GM23338 (cell line): ENCODE measurements at regions not wholly inside any gene's neighbourhood (a gene's known extent, or its start where the extent isn't known, plus 50 kb on each side); places are given as distances from the start of the nearest gene placed in this dataset.

Experiments used
- ATAC-seq: fragments of 200-7000 bp; cut with Tn5 transposase; 3 replicates; pipeline ENCODE4 v1.9.1; 2020
- DNase-seq: peaks from one replicate; pipeline ENCODE4 v3.0.0-alpha.2; 2015; ENCODE audit warnings: low spot score
- H2AFZ ChIP-seq: fragments of 200-600 bp; sonication (generic); 2 replicates; pipeline ENCODE4 v1.8.0; 2016; ENCODE audit warnings: antibody characterized with exemption, mild to moderate bottlenecking, moderate library complexity
- H3F3A ChIP-seq: fragments of 200-600 bp; sonication (generic); replicated peaks from 2 replicates; pipeline ENCODE4 v1.8.0; 2017; ENCODE audit warnings: antibody characterized with exemption, mixed run types, low read depth
- H3K27ac ChIP-seq: fragments of 200-600 bp; sonication (generic); 2 replicates; pipeline ENCODE4 v1.6.1; 2016; ENCODE audit warnings: low read depth
- H3K27me3 ChIP-seq: fragments of 200-600 bp; sonication (generic); 2 replicates; pipeline ENCODE4 v1.8.0; 2016; ENCODE audit warnings: mild to moderate bottlenecking, mixed run types, moderate library complexity; ENCODE audit not compliant: insufficient read depth
- H3K36me3 ChIP-seq: fragments of 200-600 bp; sonication (generic); 2 replicates; pipeline ENCODE4 v1.8.0; 2016; ENCODE audit warnings: mild to moderate bottlenecking; ENCODE audit not compliant: insufficient read depth
- H3K4me1 ChIP-seq: fragments of 200-600 bp; sonication (generic); 2 replicates; pipeline ENCODE4 v1.8.0; 2016; ENCODE audit warnings: mild to moderate bottlenecking, moderate library complexity; ENCODE audit not compliant: insufficient read depth
- H3K4me2 ChIP-seq: fragments of 200-600 bp; sonication (generic); 2 replicates; pipeline ENCODE4 v1.7.1; 2017; ENCODE audit warnings: mixed run types
- H3K4me3 ChIP-seq: fragments of 200-600 bp; sonication (generic); 2 replicates; pipeline ENCODE4 v1.6.1; 2016; ENCODE audit warnings: mixed run types
- H3K79me2 ChIP-seq: fragments of 200-600 bp; sonication (generic); replicated peaks from 2 replicates; pipeline ENCODE4 v1.8.0; 2017; ENCODE audit warnings: mild to moderate bottlenecking; ENCODE audit not compliant: insufficient read depth
- H3K9me2 ChIP-seq: fragments of 200-600 bp; sonication (generic); 2 replicates; pipeline ENCODE4 v1.8.0; 2017; ENCODE audit not compliant: insufficient read depth
- H4K20me1 ChIP-seq: fragments of 200-600 bp; sonication (generic); replicated peaks from 2 replicates; pipeline ENCODE4 v1.8.0; 2017; ENCODE audit warnings: mild to moderate bottlenecking; ENCODE audit not compliant: insufficient read depth
- H3K27ac Mint-ChIP-seq: 2 replicates; pipeline ENCODE4 v1.8.0; 2020; ENCODE audit warnings: inconsistent platforms, mild to moderate bottlenecking, moderate library complexity, mixed read lengths
- H3K27me3 Mint-ChIP-seq: 3 replicates; pipeline ENCODE4 v1.8.0; 2022; ENCODE audit warnings: low read depth, mild to moderate bottlenecking, moderate library complexity, mixed read lengths, inconsistent platforms; ENCODE audit not compliant: insufficient read depth, poor library complexity
- H3K36me3 Mint-ChIP-seq: 3 replicates; pipeline ENCODE4 v1.8.0; 2021; ENCODE audit warnings: low read depth, mild to moderate bottlenecking, inconsistent platforms, moderate library complexity, mixed read lengths
- H3K4me1 Mint-ChIP-seq: 3 replicates; pipeline ENCODE4 v1.8.0; 2020; ENCODE audit warnings: mild to moderate bottlenecking, inconsistent platforms, mixed read lengths
- H3K4me3 Mint-ChIP-seq: 3 replicates; pipeline ENCODE4 v1.8.0; 2021; ENCODE audit warnings: moderate library complexity, mild to moderate bottlenecking, inconsistent platforms, mixed read lengths
- H3K9me3 Mint-ChIP-seq: 3 replicates; pipeline ENCODE4 v1.8.0; 2020; ENCODE audit warnings: moderate library complexity, mild to moderate bottlenecking, inconsistent platforms, mixed read lengths
- CREB1 ChIP-seq: fragments of 250-450 bp; sonication (Bioruptor Pico); IDR thresholded peaks from 2 replicates; pipeline ENCODE4 v1.5.0; 2020; ENCODE audit warnings: low read depth, mild to moderate bottlenecking, moderate library complexity
- EZH2 ChIP-seq: fragments of 200-600 bp; sonication (generic); IDR thresholded peaks from one replicate; pipeline ENCODE4 v1.8.0; 2017; ENCODE audit warnings: antibody characterized with exemption, mild to moderate bottlenecking, low read depth; ENCODE audit not compliant: unreplicated experiment
- EZH2phosphoT487 ChIP-seq: fragments of 200-600 bp; sonication (generic); IDR thresholded peaks from one replicate; pipeline ENCODE4 v1.8.1; 2018; ENCODE audit warnings: antibody characterized with exemption; ENCODE audit not compliant: unreplicated experiment
- NANOG ChIP-seq: IDR thresholded peaks from 2 replicates; pipeline ENCODE4 v1.6.1; 2016; ENCODE audit warnings: antibody characterized with exemption, borderline replicate concordance
- POLR2AphosphoS5 ChIP-seq: IDR thresholded peaks from 2 replicates; pipeline ENCODE4 v1.6.1; 2016; ENCODE audit warnings: antibody characterized with exemption, low read depth
- STAT1 ChIP-seq: IDR thresholded peaks from one replicate; pipeline ENCODE4 v1.6.1; 2016; ENCODE audit warnings: antibody characterized with exemption; ENCODE audit not compliant: unreplicated experiment
- ZNF331 ChIP-seq: fragments of 250-450 bp; sonication (Bioruptor Pico); IDR thresholded peaks from 2 replicates; pipeline ENCODE4 v1.5.0; 2020; ENCODE audit warnings: low read depth, mild to moderate bottlenecking, moderate library complexity
- TF ChIP-seq, protein P1 (sequence below): fragments of 250-450 bp; sonication (Bioruptor Pico); IDR thresholded peaks from 2 replicates; pipeline ENCODE4 v1.5.0; 2020; ENCODE audit warnings: mild to moderate bottlenecking, moderate library complexity
- TF ChIP-seq, protein P2 (sequence below): IDR thresholded peaks from 2 replicates; pipeline ENCODE4 v1.6.1; 2016; ENCODE audit warnings: antibody characterized with exemption
- TF ChIP-seq, protein P3 (sequence below): IDR thresholded peaks from one replicate; pipeline ENCODE4 v1.6.1; 2018; ENCODE audit warnings: antibody characterized with exemption; ENCODE audit not compliant: unreplicated experiment
- TF ChIP-seq, protein P4 (sequence below), 2 experiments: fragments of 200-600 bp in 1 of 2; sonication (generic) in 1 of 2; conservative IDR thresholded peaks; 2 replicates each; pipeline versions ENCODE4 v1.5.1 to v1.6.1; 2016 to 2017; ENCODE audit warnings: antibody characterized with exemption in 2 of 2, low read depth in 2 of 2, mild to moderate bottlenecking in 2 of 2, moderate library complexity in 1 of 2

DNA sequence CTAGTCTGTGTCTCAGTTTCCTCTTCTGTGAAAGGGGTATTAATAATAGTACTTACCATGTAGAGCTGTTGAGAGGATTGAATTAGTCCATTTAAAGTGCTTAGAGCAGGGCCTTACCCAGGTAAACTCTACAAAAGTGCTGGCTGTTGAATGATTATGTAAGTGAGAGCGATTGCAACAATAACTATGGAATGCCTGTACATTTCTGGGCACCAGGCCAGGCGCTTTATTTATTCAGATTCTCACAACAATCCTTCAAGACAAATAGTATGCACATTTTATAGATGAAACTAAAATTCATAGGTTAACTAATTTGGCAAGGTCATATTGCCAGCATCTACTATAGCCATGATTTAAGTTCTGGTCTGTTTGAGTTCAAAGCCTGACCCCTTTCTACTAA lies 78.3 kb upstream of the MMS22L start:
- no peak for ATAC-seq
- H3K4me1 ChIP-seq: no peaks in the 10 kb centered on the region

More for the DNA sequence above, 78.3 kb upstream of the MMS22L start:
- Histone ChIP-seq H4K20me1 (no peaks in the 10 kb centered on the region), H3K79me2 (no peaks in the 10 kb centered on the region), H3K4me3 (no peak overlapping the region), H3K27me3 (no peaks in the 10 kb centered on the region), H3K27ac (no peak overlapping the region), H3F3A (no peaks in the 10 kb centered on the region), H3K9me2 (no peaks in the 10 kb centered on the region), H3K4me2 (no peak overlapping the region), H3K36me3 (no peaks in the 10 kb centered on the region), H2AFZ (no peak overlapping the region)
- Mint-ChIP-seq H3K36me3 (no peaks in the 10 kb centered on the region), H3K9me3 (no peaks in the 10 kb centered on the region), H3K27ac (no peak overlapping the region), H3K4me1 (no peaks in the 10 kb centered on the region), H3K4me3 (no peak overlapping the region), H3K27me3 (no peaks in the 10 kb centered on the region)
- TF ChIP-seq ZNF331: no peak
- TF ChIP-seq NANOG: no peak
- no peak for TF ChIP-seq CREB1 (CRISPR knock-in tag)
- TF ChIP-seq EZH2: no peak
- no peak for TF ChIP-seq STAT1
- TF ChIP-seq, protein P1, sequence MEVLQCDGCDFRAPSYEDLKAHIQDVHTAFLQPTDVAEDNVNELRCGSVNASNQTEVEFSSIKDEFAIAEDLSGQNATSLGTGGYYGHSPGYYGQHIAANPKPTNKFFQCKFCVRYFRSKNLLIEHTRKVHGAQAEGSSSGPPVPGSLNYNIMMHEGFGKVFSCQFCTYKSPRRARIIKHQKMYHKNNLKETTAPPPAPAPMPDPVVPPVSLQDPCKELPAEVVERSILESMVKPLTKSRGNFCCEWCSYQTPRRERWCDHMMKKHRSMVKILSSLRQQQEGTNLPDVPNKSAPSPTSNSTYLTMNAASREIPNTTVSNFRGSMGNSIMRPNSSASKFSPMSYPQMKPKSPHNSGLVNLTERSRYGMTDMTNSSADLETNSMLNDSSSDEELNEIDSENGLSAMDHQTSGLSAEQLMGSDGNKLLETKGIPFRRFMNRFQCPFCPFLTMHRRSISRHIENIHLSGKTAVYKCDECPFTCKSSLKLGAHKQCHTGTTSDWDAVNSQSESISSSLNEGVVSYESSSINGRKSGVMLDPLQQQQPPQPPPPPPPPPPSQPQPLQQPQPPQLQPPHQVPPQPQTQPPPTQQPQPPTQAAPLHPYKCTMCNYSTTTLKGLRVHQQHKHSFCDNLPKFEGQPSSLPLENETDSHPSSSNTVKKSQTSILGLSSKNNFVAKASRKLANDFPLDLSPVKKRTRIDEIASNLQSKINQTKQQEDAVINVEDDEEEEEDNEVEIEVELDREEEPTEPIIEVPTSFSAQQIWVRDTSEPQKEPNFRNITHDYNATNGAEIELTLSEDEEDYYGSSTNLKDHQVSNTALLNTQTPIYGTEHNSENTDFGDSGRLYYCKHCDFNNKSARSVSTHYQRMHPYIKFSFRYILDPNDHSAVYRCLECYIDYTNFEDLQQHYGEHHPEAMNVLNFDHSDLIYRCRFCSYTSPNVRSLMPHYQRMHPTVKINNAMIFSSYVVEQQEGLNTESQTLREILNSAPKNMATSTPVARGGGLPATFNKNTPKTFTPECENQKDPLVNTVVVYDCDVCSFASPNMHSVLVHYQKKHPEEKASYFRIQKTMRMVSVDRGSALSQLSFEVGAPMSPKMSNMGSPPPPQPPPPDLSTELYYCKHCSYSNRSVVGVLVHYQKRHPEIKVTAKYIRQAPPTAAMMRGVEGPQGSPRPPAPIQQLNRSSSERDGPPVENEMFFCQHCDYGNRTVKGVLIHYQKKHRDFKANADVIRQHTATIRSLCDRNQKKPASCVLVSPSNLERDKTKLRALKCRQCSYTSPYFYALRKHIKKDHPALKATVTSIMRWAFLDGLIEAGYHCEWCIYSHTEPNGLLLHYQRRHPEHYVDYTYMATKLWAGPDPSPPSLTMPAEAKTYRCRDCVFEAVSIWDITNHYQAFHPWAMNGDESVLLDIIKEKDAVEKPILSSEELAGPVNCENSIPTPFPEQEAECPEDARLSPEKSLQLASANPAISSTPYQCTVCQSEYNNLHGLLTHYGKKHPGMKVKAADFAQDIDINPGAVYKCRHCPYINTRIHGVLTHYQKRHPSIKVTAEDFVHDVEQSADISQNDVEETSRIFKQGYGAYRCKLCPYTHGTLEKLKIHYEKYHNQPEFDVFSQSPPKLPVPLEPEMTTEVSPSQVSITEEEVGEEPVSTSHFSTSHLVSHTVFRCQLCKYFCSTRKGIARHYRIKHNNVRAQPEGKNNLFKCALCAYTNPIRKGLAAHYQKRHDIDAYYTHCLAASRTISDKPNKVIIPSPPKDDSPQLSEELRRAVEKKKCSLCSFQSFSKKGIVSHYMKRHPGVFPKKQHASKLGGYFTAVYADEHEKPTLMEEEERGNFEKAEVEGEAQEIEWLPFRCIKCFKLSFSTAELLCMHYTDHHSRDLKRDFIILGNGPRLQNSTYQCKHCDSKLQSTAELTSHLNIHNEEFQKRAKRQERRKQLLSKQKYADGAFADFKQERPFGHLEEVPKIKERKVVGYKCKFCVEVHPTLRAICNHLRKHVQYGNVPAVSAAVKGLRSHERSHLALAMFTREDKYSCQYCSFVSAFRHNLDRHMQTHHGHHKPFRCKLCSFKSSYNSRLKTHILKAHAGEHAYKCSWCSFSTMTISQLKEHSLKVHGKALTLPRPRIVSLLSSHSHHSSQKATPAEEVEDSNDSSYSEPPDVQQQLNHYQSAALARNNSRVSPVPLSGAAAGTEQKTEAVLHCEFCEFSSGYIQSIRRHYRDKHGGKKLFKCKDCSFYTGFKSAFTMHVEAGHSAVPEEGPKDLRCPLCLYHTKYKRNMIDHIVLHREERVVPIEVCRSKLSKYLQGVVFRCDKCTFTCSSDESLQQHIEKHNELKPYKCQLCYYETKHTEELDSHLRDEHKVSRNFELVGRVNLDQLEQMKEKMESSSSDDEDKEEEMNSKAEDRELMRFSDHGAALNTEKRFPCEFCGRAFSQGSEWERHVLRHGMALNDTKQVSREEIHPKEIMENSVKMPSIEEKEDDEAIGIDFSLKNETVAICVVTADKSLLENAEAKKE: no peak
- TF ChIP-seq, protein P2, sequence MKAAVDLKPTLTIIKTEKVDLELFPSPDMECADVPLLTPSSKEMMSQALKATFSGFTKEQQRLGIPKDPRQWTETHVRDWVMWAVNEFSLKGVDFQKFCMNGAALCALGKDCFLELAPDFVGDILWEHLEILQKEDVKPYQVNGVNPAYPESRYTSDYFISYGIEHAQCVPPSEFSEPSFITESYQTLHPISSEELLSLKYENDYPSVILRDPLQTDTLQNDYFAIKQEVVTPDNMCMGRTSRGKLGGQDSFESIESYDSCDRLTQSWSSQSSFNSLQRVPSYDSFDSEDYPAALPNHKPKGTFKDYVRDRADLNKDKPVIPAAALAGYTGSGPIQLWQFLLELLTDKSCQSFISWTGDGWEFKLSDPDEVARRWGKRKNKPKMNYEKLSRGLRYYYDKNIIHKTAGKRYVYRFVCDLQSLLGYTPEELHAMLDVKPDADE: no peak
- no peak for TF ChIP-seq POLR2AphosphoS5
- TF ChIP-seq EZH2phosphoT487: no peak
- TF ChIP-seq, protein P3, sequence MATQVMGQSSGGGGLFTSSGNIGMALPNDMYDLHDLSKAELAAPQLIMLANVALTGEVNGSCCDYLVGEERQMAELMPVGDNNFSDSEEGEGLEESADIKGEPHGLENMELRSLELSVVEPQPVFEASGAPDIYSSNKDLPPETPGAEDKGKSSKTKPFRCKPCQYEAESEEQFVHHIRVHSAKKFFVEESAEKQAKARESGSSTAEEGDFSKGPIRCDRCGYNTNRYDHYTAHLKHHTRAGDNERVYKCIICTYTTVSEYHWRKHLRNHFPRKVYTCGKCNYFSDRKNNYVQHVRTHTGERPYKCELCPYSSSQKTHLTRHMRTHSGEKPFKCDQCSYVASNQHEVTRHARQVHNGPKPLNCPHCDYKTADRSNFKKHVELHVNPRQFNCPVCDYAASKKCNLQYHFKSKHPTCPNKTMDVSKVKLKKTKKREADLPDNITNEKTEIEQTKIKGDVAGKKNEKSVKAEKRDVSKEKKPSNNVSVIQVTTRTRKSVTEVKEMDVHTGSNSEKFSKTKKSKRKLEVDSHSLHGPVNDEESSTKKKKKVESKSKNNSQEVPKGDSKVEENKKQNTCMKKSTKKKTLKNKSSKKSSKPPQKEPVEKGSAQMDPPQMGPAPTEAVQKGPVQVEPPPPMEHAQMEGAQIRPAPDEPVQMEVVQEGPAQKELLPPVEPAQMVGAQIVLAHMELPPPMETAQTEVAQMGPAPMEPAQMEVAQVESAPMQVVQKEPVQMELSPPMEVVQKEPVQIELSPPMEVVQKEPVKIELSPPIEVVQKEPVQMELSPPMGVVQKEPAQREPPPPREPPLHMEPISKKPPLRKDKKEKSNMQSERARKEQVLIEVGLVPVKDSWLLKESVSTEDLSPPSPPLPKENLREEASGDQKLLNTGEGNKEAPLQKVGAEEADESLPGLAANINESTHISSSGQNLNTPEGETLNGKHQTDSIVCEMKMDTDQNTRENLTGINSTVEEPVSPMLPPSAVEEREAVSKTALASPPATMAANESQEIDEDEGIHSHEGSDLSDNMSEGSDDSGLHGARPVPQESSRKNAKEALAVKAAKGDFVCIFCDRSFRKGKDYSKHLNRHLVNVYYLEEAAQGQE: no peak
- TF ChIP-seq, protein P4, sequence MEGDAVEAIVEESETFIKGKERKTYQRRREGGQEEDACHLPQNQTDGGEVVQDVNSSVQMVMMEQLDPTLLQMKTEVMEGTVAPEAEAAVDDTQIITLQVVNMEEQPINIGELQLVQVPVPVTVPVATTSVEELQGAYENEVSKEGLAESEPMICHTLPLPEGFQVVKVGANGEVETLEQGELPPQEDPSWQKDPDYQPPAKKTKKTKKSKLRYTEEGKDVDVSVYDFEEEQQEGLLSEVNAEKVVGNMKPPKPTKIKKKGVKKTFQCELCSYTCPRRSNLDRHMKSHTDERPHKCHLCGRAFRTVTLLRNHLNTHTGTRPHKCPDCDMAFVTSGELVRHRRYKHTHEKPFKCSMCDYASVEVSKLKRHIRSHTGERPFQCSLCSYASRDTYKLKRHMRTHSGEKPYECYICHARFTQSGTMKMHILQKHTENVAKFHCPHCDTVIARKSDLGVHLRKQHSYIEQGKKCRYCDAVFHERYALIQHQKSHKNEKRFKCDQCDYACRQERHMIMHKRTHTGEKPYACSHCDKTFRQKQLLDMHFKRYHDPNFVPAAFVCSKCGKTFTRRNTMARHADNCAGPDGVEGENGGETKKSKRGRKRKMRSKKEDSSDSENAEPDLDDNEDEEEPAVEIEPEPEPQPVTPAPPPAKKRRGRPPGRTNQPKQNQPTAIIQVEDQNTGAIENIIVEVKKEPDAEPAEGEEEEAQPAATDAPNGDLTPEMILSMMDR (conservative IDR thresholded peaks at IDR 0.05; ENCODE audit: low read depth in 2 of 2): no peak
- no peak for DNase-seq
